SK-N-SH treated with all-trans-retinoic acid at 6 μM for 48 hours (cell line): ENCODE measurements at regions not wholly inside any gene's neighbourhood (a gene's known extent, or its start where the extent isn't known, plus 50 kb on each side); places are given as distances from the start of the nearest gene placed in this dataset.

Source experiments
- ATAC-seq: fragments of 200-7000 bp; cut with Tn5 transposase; 3 replicates; pipeline ENCODE4 v1.9.1; 2020; ENCODE audit warnings: mild to moderate bottlenecking, moderate library complexity
- ARNTL ChIP-seq: fragments of 450-650 bp; formaldehyde crosslinking; IDR thresholded peaks from 2 replicates; pipeline ENCODE4 v1.5.0; 2020; ENCODE audit warnings: low read depth, mild to moderate bottlenecking, moderate library complexity, borderline replicate concordance
- BACH2 ChIP-seq: fragments of 250-450 bp; sonication (Bioruptor Pico); IDR thresholded peaks from 2 replicates; pipeline ENCODE4 v1.9.0; 2021; ENCODE audit warnings: mild to moderate bottlenecking, borderline replicate concordance
- CREB5 ChIP-seq: fragments of 250-450 bp; sonication (Bioruptor Pico); IDR thresholded peaks from 2 replicates; pipeline ENCODE4 v1.5.1; 2020; ENCODE audit warnings: low read depth, mild to moderate bottlenecking, moderate library complexity
- CSDC2 ChIP-seq: fragments of 250-450 bp; sonication (Bioruptor Pico); IDR thresholded peaks from 2 replicates; pipeline ENCODE4 v1.5.0; 2020; ENCODE audit warnings: mild to moderate bottlenecking, moderate library complexity
- CSRNP3 ChIP-seq: fragments of 250-450 bp; sonication (Bioruptor Pico); IDR thresholded peaks from 2 replicates; pipeline ENCODE4 v1.5.1; 2021; ENCODE audit warnings: mild to moderate bottlenecking, moderate library complexity
- ESRRG ChIP-seq: fragments of 250-450 bp; sonication (Bioruptor Pico); IDR thresholded peaks from 2 replicates; pipeline ENCODE4 v1.6.1; 2021; ENCODE audit warnings: mild to moderate bottlenecking
- GLIS3 ChIP-seq: fragments of 250-450 bp; sonication (Bioruptor Pico); IDR thresholded peaks from 2 replicates; pipeline ENCODE4 v1.5.0; 2020; ENCODE audit warnings: mild to moderate bottlenecking, moderate library complexity
- ISL1 ChIP-seq: fragments of 250-450 bp; sonication (Bioruptor Pico); IDR thresholded peaks from 2 replicates; pipeline ENCODE4 v2.1.2; 2022; ENCODE audit warnings: mild to moderate bottlenecking, moderate library complexity
- OSR1 ChIP-seq: fragments of 250-450 bp; sonication (Bioruptor Pico); IDR thresholded peaks from 2 replicates; pipeline ENCODE4 v1.8.0; 2022; ENCODE audit warnings: moderate library complexity, mild to moderate bottlenecking, inconsistent platforms
- PATZ1 ChIP-seq: fragments of 250-450 bp; sonication (Bioruptor Pico); IDR thresholded peaks from 2 replicates; pipeline ENCODE4 v1.8.0; 2020; ENCODE audit warnings: mild to moderate bottlenecking, moderate library complexity, borderline replicate concordance
- POU6F1 ChIP-seq: fragments of 250-450 bp; sonication (Bioruptor Pico); IDR thresholded peaks from 2 replicates; pipeline ENCODE4 v1.8.0; 2021; ENCODE audit warnings: low read depth, mild to moderate bottlenecking, moderate library complexity, borderline replicate concordance
- PPARA ChIP-seq: fragments of 250-450 bp; sonication (Bioruptor Pico); IDR thresholded peaks from 2 replicates; pipeline ENCODE4 v1.5.0; 2020; ENCODE audit warnings: mild to moderate bottlenecking, borderline replicate concordance
- RARB ChIP-seq: fragments of 250-450 bp; sonication (Bioruptor Pico); IDR thresholded peaks from 2 replicates; pipeline ENCODE4 v1.8.0; 2021; ENCODE audit warnings: mild to moderate bottlenecking, moderate library complexity
- SNAI2 ChIP-seq: fragments of 250-450 bp; sonication (Bioruptor Pico); IDR thresholded peaks from 2 replicates; pipeline ENCODE4 v1.5.0; 2020; ENCODE audit warnings: mild to moderate bottlenecking, moderate library complexity
- TCF4 ChIP-seq: fragments of 250-450 bp; sonication (Bioruptor Pico); IDR thresholded peaks from 2 replicates; pipeline ENCODE4 v1.8.0; 2021; ENCODE audit warnings: mild to moderate bottlenecking, moderate library complexity, borderline replicate concordance
- TOX ChIP-seq: fragments of 250-450 bp; sonication (Bioruptor Pico); IDR thresholded peaks from 2 replicates; pipeline ENCODE4 v1.8.0; 2021; ENCODE audit warnings: mild to moderate bottlenecking, moderate library complexity, borderline replicate concordance
- TSHZ2 ChIP-seq: fragments of 250-450 bp; sonication (Bioruptor Pico); IDR thresholded peaks from 2 replicates; pipeline ENCODE4 v1.5.0; 2020; ENCODE audit warnings: mild to moderate bottlenecking, moderate library complexity
- ZC3H10 ChIP-seq: fragments of 250-450 bp; sonication (Bioruptor Pico); IDR thresholded peaks from 2 replicates; pipeline ENCODE4 v1.5.1; 2021; ENCODE audit warnings: mild to moderate bottlenecking, moderate library complexity
- ZFP3 ChIP-seq: fragments of 250-450 bp; sonication (Bioruptor Pico); IDR thresholded peaks from 2 replicates; pipeline ENCODE4 v1.5.0; 2020; ENCODE audit warnings: mild to moderate bottlenecking, moderate library complexity
- ZFP30 ChIP-seq: fragments of 450-650 bp; formaldehyde crosslinking; IDR thresholded peaks from 2 replicates; pipeline ENCODE4 v1.5.0; 2022; ENCODE audit warnings: mild to moderate bottlenecking, moderate library complexity
- ZNF565 ChIP-seq: fragments of 450-650 bp; formaldehyde crosslinking; conservative IDR thresholded peaks from 2 replicates; pipeline ENCODE4 v1.5.0; 2020; ENCODE audit warnings: low read depth, mild to moderate bottlenecking, moderate library complexity
- ZNF70 ChIP-seq: fragments of 450-650 bp; formaldehyde crosslinking; IDR thresholded peaks from 2 replicates; pipeline ENCODE4 v1.5.0; 2020; ENCODE audit warnings: mild to moderate bottlenecking, moderate library complexity
- ZNF8 ChIP-seq: fragments of 450-650 bp; formaldehyde crosslinking; IDR thresholded peaks from 2 replicates; pipeline ENCODE4 v1.5.0; 2020; ENCODE audit warnings: mild to moderate bottlenecking, moderate library complexity

GRCh38 chr9:12182806-12183205, 510.4 kb upstream of the TYRP1 start:
- ATAC-seq = no peak
- TF ChIP-seq ZNF565 (CRISPR knock-in tag) = no peak
- TF ChIP-seq ZFP3 (CRISPR knock-in tag) = no peak
- TF ChIP-seq ARNTL (CRISPR knock-in tag) = no peak
- no peak for TF ChIP-seq CREB5
- TF ChIP-seq ZFP30 (CRISPR knock-in tag) = no peak
- TF ChIP-seq ZNF70 (CRISPR knock-in tag) = no peak
- TF ChIP-seq ISL1 (CRISPR knock-in tag) = no peak
- TF ChIP-seq PATZ1 (CRISPR knock-in tag) = no peak
- no peak for TF ChIP-seq RARB (CRISPR knock-in tag)
- TF ChIP-seq TCF4 = no peak
- no peak for TF ChIP-seq BACH2 (CRISPR knock-in tag)
- TF ChIP-seq ZNF8 (CRISPR knock-in tag) = no peak
- TF ChIP-seq PPARA (CRISPR knock-in tag) = no peak
- TF ChIP-seq ZC3H10 (CRISPR knock-in tag) = no peak
- no peak for TF ChIP-seq GLIS3 (CRISPR knock-in tag)
- TF ChIP-seq OSR1 (CRISPR knock-in tag) = no peak
- TF ChIP-seq CSDC2 (CRISPR knock-in tag) = no peak
- no peak for TF ChIP-seq TOX (CRISPR knock-in tag)
- no peak for TF ChIP-seq POU6F1 (CRISPR knock-in tag)

GRCh38 chr9:12183321-12183720, 509.9 kb upstream of the TYRP1 start:
- no peak for TF ChIP-seq OSR1 (CRISPR knock-in tag)
- TF ChIP-seq ZNF8 (CRISPR knock-in tag) = no peak
- no peak for TF ChIP-seq TOX (CRISPR knock-in tag)
- no peak for TF ChIP-seq ESRRG (CRISPR knock-in tag)
- no peak for TF ChIP-seq TCF4
- no peak for TF ChIP-seq CREB5
- TF ChIP-seq, all 23 proteins: peak for 0
- ATAC-seq = no peak

- TF ChIP-seq ZNF70 (CRISPR knock-in tag) (no peak), TSHZ2 (CRISPR knock-in tag) (no peak), SNAI2 (CRISPR knock-in tag) (no peak), PATZ1 (CRISPR knock-in tag) (no peak), GLIS3 (CRISPR knock-in tag) (no peak), CSRNP3 (CRISPR knock-in tag) (no peak), ZFP3 (CRISPR knock-in tag) (no peak), PPARA (CRISPR knock-in tag) (no peak), TCF4 (no peak), ESRRG (CRISPR knock-in tag) (no peak), CREB5 (no peak), BACH2 (CRISPR knock-in tag) (no peak)
- TF ChIP-seq, all 23 proteins: peak for 0
- no peak for ATAC-seq
These were observed 507.3 kb upstream of the TYRP1 start for GRCh38 chr9:12185856-12186255.
